H1 (cell line): ENCODE measurements at regions not wholly inside any gene's neighbourhood (a gene's known extent, or its start where the extent isn't known, plus 50 kb on each side); places are given as distances from the start of the nearest gene placed in this dataset.

Experiments used
- CTCF ChIA-PET: fragments of 300-600 bp; sonication (Branson Sonifier 250); formaldehyde crosslinking; loops from one replicate; lab custom pipeline; 2021; ENCODE audit not compliant: partially characterized antibody; lab: Charles Lee
- POLR2A ChIA-PET: fragments of 300-600 bp; sonication (Branson Sonifier 250); formaldehyde crosslinking; loops from one replicate; lab custom pipeline; 2021; ENCODE audit warnings: inconsistent platforms; ENCODE audit not compliant: partially characterized antibody; lab: Charles Lee
- DNase-seq, 2 experiments: peaks; one replicate each; pipeline versions ENCODE4 v3.0.0 to v3.0.0-alpha.2; 2010 to 2022; ENCODE audit warnings: low spot score in 2 of 2, low read depth in 1 of 2, mixed read lengths in 1 of 2
- FAIRE-seq: peaks from 2 replicates; lab custom pipeline; 2011; peaks lifted over from hg19 to GRCh38; lab: Jason Lieb, UNC
- H2AFZ ChIP-seq: 2 replicates; pipeline ENCODE4 v1.8.1; 2012; ENCODE audit warnings: low read length, inconsistent platforms
- H2AK5ac ChIP-seq: 2 replicates; pipeline ENCODE4 v1.6.1; 2013; ENCODE audit warnings: low read depth, low read length
- H2BK120ac ChIP-seq: replicated peaks from 2 replicates; pipeline ENCODE3; 2013; ENCODE audit warnings: low read depth, low read length, inconsistent platforms
- H2BK12ac ChIP-seq: 2 replicates; pipeline ENCODE4 v1.6.1; 2013; ENCODE audit warnings: low read depth, low read length
- H2BK15ac ChIP-seq: 2 replicates; pipeline ENCODE4 v1.6.1; 2013; ENCODE audit warnings: low read length
- H2BK20ac ChIP-seq: 2 replicates; pipeline ENCODE4 v1.6.1; 2013; ENCODE audit warnings: low read length
- H2BK5ac ChIP-seq: 2 replicates; pipeline ENCODE4 v1.6.1; 2013; ENCODE audit warnings: low read depth, low read length
- H3K14ac ChIP-seq: 2 replicates; pipeline ENCODE4 v1.6.1; 2013; ENCODE audit warnings: inconsistent platforms; ENCODE audit not compliant: insufficient read length
- H3K18ac ChIP-seq: 2 replicates; pipeline ENCODE4 v1.6.1; 2013; ENCODE audit warnings: low read length; ENCODE audit errors: extremely low read depth
- H3K23ac ChIP-seq: 2 replicates; pipeline ENCODE4 v1.6.1; 2013; ENCODE audit warnings: inconsistent platforms; ENCODE audit not compliant: insufficient read length
- H3K23me2 ChIP-seq: 2 replicates; pipeline ENCODE4 v1.6.1; 2013; ENCODE audit warnings: low read depth, low read length
- H3K27ac ChIP-seq: 2 replicates; pipeline ENCODE4 v1.6.1; 2011; ENCODE audit warnings: low read depth, low read length, inconsistent platforms
- H3K27me3 ChIP-seq, 4 experiments: replicated peaks in 1 of 4; 1 replicate in 1 of 4; 2 replicates in 3 of 4; pipeline versions ENCODE4 v1.6.1 to v1.8.1; 2011 to 2013; ENCODE audit warnings: low read length in 3 of 4, mild to moderate bottlenecking in 3 of 4, inconsistent platforms in 2 of 4, mixed read lengths in 2 of 4, moderate library complexity in 1 of 4; ENCODE audit not compliant: control insufficient read depth in 3 of 4, insufficient read depth in 3 of 4; ENCODE audit errors: extremely low read depth in 1 of 4
- H3K36me3 ChIP-seq, 4 experiments: 2 replicates each; pipeline versions ENCODE4 v1.6.1 to v1.8.1; 2011 to 2013; ENCODE audit warnings: mild to moderate bottlenecking in 4 of 4, low read length in 3 of 4, moderate library complexity in 2 of 4, control low read depth in 1 of 4, inconsistent platforms in 1 of 4; ENCODE audit not compliant: insufficient read depth in 4 of 4, control insufficient read depth in 2 of 4
- H3K4ac ChIP-seq: replicated peaks from 2 replicates; pipeline ENCODE3; 2013; ENCODE audit warnings: low read length, low read depth, mixed read lengths, inconsistent platforms; ENCODE audit not compliant: insufficient read length
- H3K4me1 ChIP-seq, 4 experiments: replicated peaks in 1 of 4; 1 replicate in 1 of 4; 2 replicates in 3 of 4; pipeline versions ENCODE4 v1.6.1 to v1.8.1; 2011 to 2013; ENCODE audit warnings: low read length in 3 of 4, inconsistent platforms in 2 of 4, mixed read lengths in 1 of 4; ENCODE audit not compliant: insufficient read depth in 4 of 4, control insufficient read depth in 3 of 4
- H3K4me2 ChIP-seq, 2 experiments: 2 replicates each; pipeline versions ENCODE4 v1.6.1 to v1.8.1; 2011 to 2013; ENCODE audit warnings: low read depth in 2 of 2, low read length in 2 of 2, control low read depth in 1 of 2, inconsistent platforms in 1 of 2, mild to moderate bottlenecking in 1 of 2; ENCODE audit not compliant: insufficient read depth in 1 of 2
- H3K4me3 ChIP-seq, 4 experiments: fragments of 200-600, 300-600 bp in 1 of 4; sonication (generic), shearing (Covaris generic), sonication (Bioruptor Twin) in 1 of 4; 2 replicates each; pipeline versions ENCODE4 v1.5.1 to v1.8.1; 2011 to 2016; ENCODE audit warnings: low read length in 4 of 4, low read depth in 3 of 4, control low read depth in 2 of 4, inconsistent platforms in 2 of 4, mild to moderate bottlenecking in 2 of 4, mixed read lengths in 1 of 4, moderate library complexity in 1 of 4; ENCODE audit not compliant: insufficient read depth in 2 of 4; ENCODE audit errors: extremely low read depth in 1 of 4
- H3K56ac ChIP-seq: replicated peaks from 2 replicates; pipeline ENCODE3; 2013; ENCODE audit warnings: low read depth, mild to moderate bottlenecking, mixed read lengths, low read length, inconsistent platforms; ENCODE audit not compliant: insufficient read length
- H3K79me1 ChIP-seq: 2 replicates; pipeline ENCODE4 v1.6.1; 2013; ENCODE audit warnings: low read depth, low read length, control low read depth
- H3K79me2 ChIP-seq, 2 experiments: 2 replicates each; pipeline versions ENCODE4 v1.6.1 to v1.8.1; 2012 to 2013; ENCODE audit warnings: low read length in 2 of 2, mild to moderate bottlenecking in 2 of 2, inconsistent platforms in 1 of 2; ENCODE audit not compliant: insufficient read depth in 2 of 2, control insufficient read depth in 1 of 2
- H3K9ac ChIP-seq, 4 experiments: replicated peaks in 1 of 4; 1 replicate in 1 of 4; 2 replicates in 3 of 4; pipeline versions ENCODE4 v1.6.1 to v1.8.1; 2011 to 2013; ENCODE audit warnings: low read depth in 3 of 4, low read length in 3 of 4, control low read depth in 2 of 4, mild to moderate bottlenecking in 2 of 4, moderate library complexity in 2 of 4, inconsistent platforms in 1 of 4; ENCODE audit errors: extremely low read depth in 1 of 4
- H3K9me3 ChIP-seq, 2 experiments: 2 replicates each; pipeline versions ENCODE4 v1.6.1 to v1.8.1; 2012 to 2013; ENCODE audit warnings: mild to moderate bottlenecking in 2 of 2, moderate library complexity in 2 of 2, control low read depth in 1 of 2, inconsistent platforms in 1 of 2, low read depth in 1 of 2, low read length in 1 of 2, mixed read lengths in 1 of 2; ENCODE audit not compliant: insufficient read depth in 2 of 2
- H4K20me1 ChIP-seq, 2 experiments: replicated peaks in 1 of 2; 2 replicates each; pipeline versions ENCODE3 to v1.8.1; 2011 to 2013; ENCODE audit warnings: inconsistent platforms in 2 of 2, low read length in 2 of 2, mild to moderate bottlenecking in 1 of 2; ENCODE audit not compliant: insufficient read depth in 2 of 2, control insufficient read depth in 1 of 2
- H4K5ac ChIP-seq: 2 replicates; pipeline ENCODE4 v1.6.1; 2013; ENCODE audit warnings: low read length, low read depth, mixed read lengths, inconsistent platforms; ENCODE audit not compliant: insufficient read length
- H4K8ac ChIP-seq: 2 replicates; pipeline ENCODE4 v1.8.0; 2013; ENCODE audit warnings: mild to moderate bottlenecking, moderate library complexity, low read length, inconsistent platforms; ENCODE audit not compliant: insufficient read depth; ENCODE audit errors: extremely low read depth
- H4K91ac ChIP-seq: replicated peaks from 2 replicates; pipeline ENCODE3; 2013; ENCODE audit warnings: low read length, mixed read lengths, inconsistent platforms; ENCODE audit not compliant: insufficient read length
- GTF2F1 ChIP-seq: IDR thresholded peaks from 2 replicates; pipeline ENCODE4 v1.6.1; 2012; ENCODE audit warnings: low read depth, low read length, improper control_type of control experiment, borderline replicate concordance
- RAD21 ChIP-seq, 2 experiments: IDR thresholded peaks in 1 of 2; conservative IDR thresholded peaks in 1 of 2; 2 replicates each; pipeline ENCODE4 v1.6.1; 2011; ENCODE audit warnings: low read depth in 2 of 2, low read length in 2 of 2, improper control_type of control experiment in 1 of 2, inconsistent platforms in 1 of 2, mild to moderate bottlenecking in 1 of 2, moderate library complexity in 1 of 2
- SIX5 ChIP-seq: IDR thresholded peaks from 2 replicates; pipeline ENCODE4 v1.6.1; 2011; ENCODE audit warnings: mild to moderate bottlenecking, low read depth, low read length
- whole genome bisulfite sequencing, 2 experiments: shearing (Covaris generic) in 1 of 2; methylation state at CpG; one replicate each; pipeline versions ENCODE4 v1.1.6 to v1.1.7; 2013 to 2015; ENCODE audit warnings: low lambda C conversion rate in 2 of 2, mixed read lengths in 2 of 2, inconsistent platforms in 1 of 2, low coverage in 1 of 2, missing lambda C conversion rate in 1 of 2; ENCODE audit not compliant: insufficient replicate concordance in 2 of 2, insufficient coverage in 1 of 2, insufficient read length in 1 of 2; ENCODE audit errors: extremely low coverage in 1 of 2, missing lambda C conversion rate in 1 of 2; 5-methylcytosine and 5-hydroxymethylcytosine counted together
- TF ChIP-seq, protein P1 (sequence below), 3 experiments: IDR thresholded peaks; 1 replicate in 2 of 3; 2 replicates in 1 of 3; pipeline versions ENCODE4 v1.5.1 to v1.6.1; 2011; ENCODE audit warnings: low read length in 3 of 3, mild to moderate bottlenecking in 3 of 3, inconsistent platforms in 2 of 3, low read depth in 1 of 3, moderate library complexity in 1 of 3; ENCODE audit not compliant: insufficient read depth in 1 of 3; ENCODE audit errors: control extremely low read depth in 1 of 3

GRCh38 chrX:130975947-130976346, 72.9 kb upstream of the ENOX2 start:
- Histone ChIP-seq H3K27ac (no peak overlapping the region), H3K36me3 (no peaks in the 10 kb centered on the region), H3K4ac (no peak overlapping the region), H2AFZ (no peak overlapping the region), H3K4me3 (no peak overlapping the region), H3K9ac (no peak overlapping the region), H2BK12ac (no peak overlapping the region), H4K8ac (no peak overlapping the region), H3K4me1 (no peaks in the 10 kb centered on the region), H3K27me3 (no peaks in the 10 kb centered on the region)
- POLR2A ChIA-PET, result no interaction called here
- peak in 1 of 2 experiments; percentile 45 for DNase-seq
- TF ChIP-seq, protein P1, sequence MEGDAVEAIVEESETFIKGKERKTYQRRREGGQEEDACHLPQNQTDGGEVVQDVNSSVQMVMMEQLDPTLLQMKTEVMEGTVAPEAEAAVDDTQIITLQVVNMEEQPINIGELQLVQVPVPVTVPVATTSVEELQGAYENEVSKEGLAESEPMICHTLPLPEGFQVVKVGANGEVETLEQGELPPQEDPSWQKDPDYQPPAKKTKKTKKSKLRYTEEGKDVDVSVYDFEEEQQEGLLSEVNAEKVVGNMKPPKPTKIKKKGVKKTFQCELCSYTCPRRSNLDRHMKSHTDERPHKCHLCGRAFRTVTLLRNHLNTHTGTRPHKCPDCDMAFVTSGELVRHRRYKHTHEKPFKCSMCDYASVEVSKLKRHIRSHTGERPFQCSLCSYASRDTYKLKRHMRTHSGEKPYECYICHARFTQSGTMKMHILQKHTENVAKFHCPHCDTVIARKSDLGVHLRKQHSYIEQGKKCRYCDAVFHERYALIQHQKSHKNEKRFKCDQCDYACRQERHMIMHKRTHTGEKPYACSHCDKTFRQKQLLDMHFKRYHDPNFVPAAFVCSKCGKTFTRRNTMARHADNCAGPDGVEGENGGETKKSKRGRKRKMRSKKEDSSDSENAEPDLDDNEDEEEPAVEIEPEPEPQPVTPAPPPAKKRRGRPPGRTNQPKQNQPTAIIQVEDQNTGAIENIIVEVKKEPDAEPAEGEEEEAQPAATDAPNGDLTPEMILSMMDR (IDR thresholded peaks at IDR 0.05; ENCODE audit: control extremely low read depth in 1 of 3, insufficient read depth in 1 of 3, low read depth in 1 of 3, low read length in 3 of 3), result peak in 2 of 3 experiments; percentile 46 to 49; a peak in 3 of 4 replicates
- TF ChIP-seq SIX5 (no peak), RAD21 (IDR thresholded peaks at IDR 0.05 in 1 of 2, conservative IDR thresholded peaks at IDR 0.05 in 1 of 2; ENCODE audit: low read depth in 2 of 2, low read length in 2 of 2) (peak; percentile 74 to 80), GTF2F1 (no peak)
- TF ChIP-seq, all 59 proteins: peak for 2
- Histone ChIP-seq H3K14ac (no peak overlapping the region), H3K9me3 (no peaks in the 10 kb centered on the region), H2BK20ac (no peak overlapping the region), H3K4me2 (no peak overlapping the region), H2BK5ac (no peak overlapping the region), H3K79me2 (no peaks in the 10 kb centered on the region), H2AK5ac (no peak overlapping the region), H3K56ac (no peak overlapping the region), H3K79me1 (no peaks in the 10 kb centered on the region), H3K23me2 (no peaks in the 10 kb centered on the region), H4K20me1 (no peaks in the 10 kb centered on the region), H2BK120ac (no peak overlapping the region), H2BK15ac (no peak overlapping the region), H3K23ac (no peak overlapping the region), H4K91ac (no peak overlapping the region), H3K18ac (no peak overlapping the region), H4K5ac (no peak overlapping the region)
- 18% methylated on average over 6 of the region's 7 CpGs; no CpG with 5 or more reads in 1 of the 2 experiments for whole genome bisulfite sequencing, 2 experiments
- CTCF ChIA-PET, result interaction anchor here (0.7 to 4.4 kb wide), 4 partner anchors 19 to 701 kb away, joined by 4 to 30 read pairs (median 11); no protein-coding TSS in a partner anchor
- peak; percentile 97 for FAIRE-seq
